GM08714 (cell line): ENCODE measurements at regions not wholly inside any gene's neighbourhood (a gene's known extent, or its start where the extent isn't known, plus 50 kb on each side); places are given as distances from the start of the nearest gene placed in this dataset.

Experiments
- H3K4me3 ChIP-seq: fragments of 200-500 bp; sonication (Bioruptor generic); 2 replicates; pipeline ENCODE4 v1.5.1; 2014; ENCODE audit warnings: mild to moderate bottlenecking, low read length, inconsistent platforms
- ZNF274 ChIP-seq: IDR thresholded peaks from 2 replicates; pipeline ENCODE4 v1.6.1; 2012; ENCODE audit warnings: mild to moderate bottlenecking, low read depth, low read length

DNA sequence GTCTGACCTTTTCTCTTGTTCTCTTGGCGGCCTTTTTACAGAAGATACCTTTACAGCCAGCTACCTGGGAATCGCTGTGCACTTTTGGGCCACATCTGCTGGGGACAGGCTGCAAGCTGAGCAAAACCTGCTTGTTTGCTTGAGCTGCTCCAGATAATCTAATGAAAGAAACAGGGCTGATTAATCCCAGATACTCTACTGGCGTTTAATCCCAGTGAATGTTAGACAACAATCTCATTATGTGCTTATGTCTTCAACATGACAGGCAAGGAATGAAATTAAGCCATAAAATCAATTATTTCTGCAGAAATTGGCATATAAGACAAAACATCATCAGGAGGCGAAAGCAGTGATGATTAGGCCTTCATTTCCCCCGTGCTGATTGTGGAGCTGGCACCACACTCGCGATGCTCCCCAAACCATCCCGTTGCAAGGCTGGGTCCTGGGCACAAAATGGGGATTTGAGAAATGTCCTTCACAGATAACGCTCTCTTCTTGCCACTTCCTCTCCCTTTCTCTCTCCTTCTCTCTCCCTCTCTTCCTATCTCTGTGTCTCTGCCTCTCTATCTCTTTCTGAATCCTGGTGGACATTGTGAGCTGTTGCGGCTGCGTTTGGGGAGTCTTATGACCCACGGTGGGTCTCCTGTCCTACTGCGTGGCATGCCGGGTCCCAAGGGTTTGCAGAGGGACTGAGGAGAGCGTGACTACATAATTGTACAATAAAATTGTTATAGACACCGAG, 1053.8 kb downstream of the TBC1D22A start:
- TF ChIP-seq ZNF274, result no peak

DNA sequence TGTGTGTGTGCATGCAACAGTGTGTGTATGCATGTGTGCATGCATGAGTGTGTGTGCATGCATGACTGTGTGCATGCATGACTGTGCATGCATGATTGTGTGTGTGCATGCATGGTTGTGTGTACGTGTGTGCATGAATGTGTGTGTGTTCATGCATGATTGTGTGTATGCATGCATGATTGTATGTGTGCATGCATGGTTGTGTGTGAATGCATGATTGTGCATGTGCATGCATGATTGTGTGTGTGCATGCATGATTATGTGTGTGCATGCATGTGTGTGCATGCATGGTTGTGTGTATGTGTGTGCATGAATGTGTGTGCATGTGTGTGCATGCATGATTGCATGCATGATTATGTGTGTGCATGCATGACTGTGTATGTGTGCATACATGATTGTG, 1052.0 kb downstream of the TBC1D22A start:
- H3K4me3 ChIP-seq, result no peak overlapping the region
- TF ChIP-seq ZNF274, result no peak

More for the DNA sequence above, 1053.8 kb downstream of the TBC1D22A start:
- no peak overlapping the region for H3K4me3 ChIP-seq

DNA sequence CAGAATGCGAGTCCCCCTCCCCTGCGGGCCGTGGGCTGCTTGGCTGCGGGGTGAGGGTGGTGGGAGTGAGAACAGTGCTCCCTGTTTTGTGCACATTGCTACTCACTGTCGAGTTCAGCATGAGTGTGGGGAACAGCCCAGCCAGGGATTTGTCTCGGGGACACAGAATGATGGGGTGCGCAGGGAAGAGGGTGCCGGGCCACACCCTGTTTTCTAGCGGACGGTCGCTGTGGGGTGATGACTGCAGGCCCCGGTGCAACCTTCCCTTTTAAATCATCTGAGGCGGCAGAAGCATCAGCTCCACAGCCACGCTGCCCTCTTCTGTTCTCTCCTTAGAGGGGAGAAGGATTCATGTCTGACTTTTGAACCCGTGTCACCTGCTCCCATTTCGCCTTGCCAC, 1051.2 kb downstream of the TBC1D22A start:
- TF ChIP-seq ZNF274, result no peak
- no peak overlapping the region for H3K4me3 ChIP-seq

DNA sequence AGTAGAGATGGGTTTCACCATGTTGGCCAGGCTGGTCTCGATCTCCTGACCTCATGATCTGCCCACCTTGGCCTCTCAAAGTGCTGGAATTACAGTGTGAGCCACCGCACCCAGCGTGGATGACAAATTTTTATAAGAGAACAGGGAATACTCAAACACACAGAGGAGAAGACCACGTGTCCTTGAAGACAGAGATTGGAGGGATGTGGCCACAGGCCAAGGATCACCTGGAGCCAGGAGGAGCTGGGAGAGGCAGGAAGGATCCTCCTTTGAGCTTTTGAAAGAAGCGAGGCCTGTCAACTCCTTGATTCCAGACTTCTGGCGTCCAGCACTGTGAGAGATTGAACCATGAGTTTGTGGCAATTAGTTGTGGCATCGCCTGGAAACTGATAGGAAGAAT, 1049.5 kb downstream of the TBC1D22A start:
- no peak overlapping the region for H3K4me3 ChIP-seq
- TF ChIP-seq ZNF274, result no peak

DNA sequence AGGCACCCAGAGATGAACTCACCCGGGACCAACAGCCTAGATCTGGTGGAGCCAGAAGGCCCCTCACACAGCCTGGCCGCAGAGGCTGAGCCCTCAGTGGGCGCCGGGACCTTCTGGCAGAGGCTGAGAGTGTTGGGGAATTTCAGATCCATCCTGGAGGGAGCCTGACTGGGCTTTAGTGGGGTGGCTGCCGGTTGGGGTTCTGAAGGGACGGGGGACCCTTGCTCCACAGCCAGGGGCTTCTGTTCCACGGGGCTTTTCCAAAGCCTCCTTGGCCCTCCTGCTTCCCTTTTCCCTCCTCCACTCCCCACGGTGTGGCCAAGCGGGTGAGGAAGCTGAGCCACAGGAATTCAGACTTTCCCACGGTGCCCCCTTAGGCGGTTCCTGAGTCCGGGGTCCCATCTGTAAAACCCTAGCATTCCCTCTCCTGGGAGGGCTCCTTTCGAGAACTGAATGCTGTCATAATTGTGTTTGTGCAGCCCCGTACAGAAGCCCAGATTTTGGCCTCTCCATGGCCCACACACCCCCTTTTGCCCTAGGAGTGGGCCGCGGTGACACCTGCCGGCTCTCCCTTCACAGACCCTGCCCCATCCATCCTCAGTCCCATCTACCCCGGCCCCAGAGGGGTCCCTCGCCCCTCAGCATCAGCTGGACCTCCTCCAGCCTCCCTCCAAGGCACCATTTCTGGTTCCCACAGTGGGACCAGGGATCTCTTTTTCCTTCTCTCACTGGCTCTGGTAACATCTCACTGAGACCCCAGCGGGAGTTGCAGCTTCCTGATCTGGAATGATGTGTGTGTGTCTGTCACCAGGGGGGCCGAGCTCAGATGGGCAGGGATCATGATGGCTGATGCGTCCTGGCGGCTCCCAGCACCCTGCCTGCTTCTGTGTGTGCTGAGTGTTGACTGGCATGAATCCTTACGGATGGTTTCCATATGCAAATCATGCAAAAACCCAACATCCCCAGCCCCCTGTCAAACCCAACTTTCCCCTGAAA, 1048.4 kb downstream of the TBC1D22A start:
- H3K4me3 ChIP-seq, result no peak overlapping the region
- TF ChIP-seq ZNF274, result no peak

DNA sequence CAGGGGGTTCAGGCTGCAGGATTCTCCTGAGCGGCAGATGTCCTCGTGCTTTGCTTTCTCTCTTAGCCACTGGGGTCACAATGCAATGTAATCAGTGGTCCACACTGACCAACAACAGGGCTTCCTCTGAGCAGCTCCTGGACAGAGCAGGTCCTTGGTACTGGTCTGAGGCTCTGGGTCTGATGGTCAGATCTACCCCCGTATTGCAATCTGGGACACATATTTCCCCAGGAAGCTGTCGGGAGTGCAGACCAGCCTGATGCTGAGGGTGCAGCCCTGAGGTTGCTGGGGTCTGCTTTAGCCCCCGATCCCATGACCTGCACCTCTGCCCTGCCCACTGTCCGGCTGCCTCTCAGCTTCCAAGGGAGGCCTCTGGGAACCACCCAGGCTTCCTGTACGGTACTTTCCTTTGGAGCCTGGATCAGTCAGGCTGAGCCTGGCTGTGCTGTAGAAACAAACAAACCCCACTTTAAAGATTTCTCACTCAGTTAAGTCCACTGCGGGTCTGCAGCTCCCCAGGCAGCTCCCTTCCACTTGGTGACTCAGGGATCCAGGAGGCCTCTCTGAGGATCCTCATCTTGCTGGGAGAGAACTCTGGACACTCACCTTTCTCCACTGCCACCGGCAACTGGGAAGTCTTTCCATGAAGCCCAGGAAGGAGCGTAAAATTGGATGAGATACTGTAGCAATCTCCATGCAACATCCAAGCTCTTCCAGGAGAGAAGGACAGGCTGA, 1046.6 kb downstream of the TBC1D22A start:
- no peak for TF ChIP-seq ZNF274
- no peak overlapping the region for H3K4me3 ChIP-seq

DNA sequence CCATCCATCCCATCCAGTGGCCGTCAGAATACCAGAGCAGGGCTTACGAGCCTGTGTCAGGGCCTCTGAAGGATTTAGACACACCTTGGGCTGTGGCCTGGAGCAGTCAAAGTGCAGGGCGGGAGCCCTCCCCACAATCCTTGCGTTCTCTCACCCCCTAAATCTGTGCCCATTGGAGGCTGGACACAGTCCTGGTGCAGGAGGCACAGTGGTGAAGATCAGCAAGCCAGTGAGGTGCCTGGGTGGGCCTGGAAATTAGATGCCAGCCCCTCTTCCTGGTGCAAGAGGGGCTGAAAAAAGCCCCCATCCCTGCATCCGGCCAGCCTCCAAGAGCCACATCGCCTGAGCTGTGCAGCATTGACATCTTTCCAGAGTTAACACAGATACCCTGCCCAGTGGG, 1045.8 kb downstream of the TBC1D22A start:
- no peak overlapping the region for H3K4me3 ChIP-seq
- no peak for TF ChIP-seq ZNF274

DNA sequence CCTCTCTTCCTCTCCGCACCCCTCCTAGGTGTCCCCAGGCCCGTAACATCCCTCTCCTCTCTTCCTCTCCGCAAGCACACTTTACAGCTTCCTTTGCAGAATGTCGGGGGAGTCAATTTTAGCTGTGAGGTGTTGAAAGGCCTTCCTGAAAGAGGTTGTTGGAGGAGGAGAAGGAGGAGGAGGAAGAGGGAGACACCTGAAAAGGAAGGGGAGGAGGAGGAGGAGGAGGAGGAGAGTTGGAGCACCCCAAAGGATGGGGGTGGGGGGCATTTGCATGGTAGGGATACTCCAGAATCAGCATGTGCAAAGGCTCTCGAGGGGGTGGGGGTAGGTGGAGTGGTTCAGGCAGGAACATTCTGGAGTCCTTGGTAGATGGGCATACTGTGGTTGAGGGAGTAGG, 1045.1 kb downstream of the TBC1D22A start:
- TF ChIP-seq ZNF274, result no peak
- no peak overlapping the region for H3K4me3 ChIP-seq

DNA sequence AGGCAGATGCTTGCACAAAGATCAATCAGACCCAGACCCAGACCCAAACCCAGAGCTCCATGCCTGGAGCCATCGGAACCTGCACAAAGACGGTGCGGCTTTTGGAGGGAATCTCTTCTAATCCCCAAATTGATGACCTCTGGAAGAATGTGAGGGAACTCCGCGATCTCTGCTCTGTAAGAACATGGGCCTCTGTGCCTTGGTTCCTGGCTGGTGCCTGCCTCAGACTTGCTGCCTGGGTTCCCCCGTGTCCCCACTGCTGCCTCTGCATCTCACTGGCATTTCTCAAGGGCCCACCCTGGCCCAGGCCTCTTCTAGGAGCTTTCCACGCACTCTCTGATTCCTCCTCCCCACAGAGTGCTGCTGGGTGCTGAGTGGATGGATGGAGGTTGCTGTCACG, 1044.4 kb downstream of the TBC1D22A start:
- no peak for TF ChIP-seq ZNF274

DNA sequence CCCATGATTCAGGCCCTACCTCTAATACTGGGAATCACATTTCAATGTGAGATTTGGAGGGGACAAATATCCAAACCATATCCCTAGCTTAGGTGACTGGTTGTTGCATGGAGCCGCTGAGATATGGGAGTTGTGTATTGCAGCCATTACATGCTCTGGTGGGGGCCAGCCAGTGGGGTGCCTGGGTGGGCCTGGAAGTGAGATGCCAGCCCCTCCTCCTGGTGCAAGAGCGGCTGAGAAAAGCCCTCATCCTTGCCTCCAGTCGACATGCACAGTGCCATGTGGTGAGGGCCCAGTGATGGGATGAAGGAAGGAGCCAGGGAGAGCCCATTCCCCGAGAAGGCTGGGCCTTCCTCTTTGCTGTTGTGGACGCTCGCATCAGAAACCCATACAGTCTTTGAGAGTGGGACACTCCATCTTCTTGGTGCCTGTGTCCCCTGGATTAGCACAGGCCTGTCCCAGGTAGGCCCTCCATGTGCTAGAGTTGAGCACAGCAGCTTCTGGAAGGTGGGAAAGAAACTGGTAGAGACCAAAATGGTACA, 1043.0 kb downstream of the TBC1D22A start:
- no peak overlapping the region for H3K4me3 ChIP-seq
- TF ChIP-seq ZNF274, result no peak

More for the DNA sequence above, 1044.4 kb downstream of the TBC1D22A start:
- no peak overlapping the region for H3K4me3 ChIP-seq

DNA sequence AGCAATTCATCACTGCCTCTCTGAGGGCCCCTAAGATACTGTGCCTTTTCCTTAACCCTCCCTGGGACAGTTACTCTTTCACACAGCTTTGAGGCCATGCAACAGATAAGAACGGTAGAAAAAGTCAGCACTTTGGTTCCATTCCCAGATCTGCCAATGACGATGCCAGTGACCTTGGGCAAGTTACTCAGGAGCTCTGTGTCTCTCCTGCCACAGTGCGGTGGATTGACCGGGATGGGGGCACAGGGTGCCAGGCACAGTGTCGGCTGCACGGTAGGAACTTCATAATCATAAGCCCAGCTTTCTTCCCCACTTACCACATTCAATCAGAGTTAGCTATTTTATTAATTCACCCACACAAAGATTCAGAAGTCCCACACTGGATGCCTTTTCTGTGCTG, 1041.8 kb downstream of the TBC1D22A start:
- no peak overlapping the region for H3K4me3 ChIP-seq
- TF ChIP-seq ZNF274, result no peak

DNA sequence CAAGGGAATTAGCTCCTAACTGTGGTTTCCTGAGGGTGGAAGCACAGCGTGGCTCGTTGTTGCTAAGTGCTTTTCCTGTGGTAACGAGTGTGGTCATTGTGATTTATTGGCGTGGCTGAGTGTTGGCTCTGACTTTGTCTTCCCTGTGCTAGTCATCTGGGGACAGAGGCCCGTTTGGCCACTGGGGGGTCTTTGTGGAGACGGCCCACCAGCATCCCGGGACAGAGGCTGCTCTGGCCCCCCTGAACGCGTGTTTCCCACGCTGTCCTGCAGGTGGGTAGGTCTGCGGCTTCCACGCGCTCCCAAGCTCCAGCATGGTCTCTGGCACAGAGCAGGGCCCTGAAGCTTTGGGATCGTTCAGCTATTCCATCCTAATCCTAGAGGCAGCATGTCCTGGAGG, 1040.0 kb downstream of the TBC1D22A start:
- no peak for TF ChIP-seq ZNF274

DNA sequence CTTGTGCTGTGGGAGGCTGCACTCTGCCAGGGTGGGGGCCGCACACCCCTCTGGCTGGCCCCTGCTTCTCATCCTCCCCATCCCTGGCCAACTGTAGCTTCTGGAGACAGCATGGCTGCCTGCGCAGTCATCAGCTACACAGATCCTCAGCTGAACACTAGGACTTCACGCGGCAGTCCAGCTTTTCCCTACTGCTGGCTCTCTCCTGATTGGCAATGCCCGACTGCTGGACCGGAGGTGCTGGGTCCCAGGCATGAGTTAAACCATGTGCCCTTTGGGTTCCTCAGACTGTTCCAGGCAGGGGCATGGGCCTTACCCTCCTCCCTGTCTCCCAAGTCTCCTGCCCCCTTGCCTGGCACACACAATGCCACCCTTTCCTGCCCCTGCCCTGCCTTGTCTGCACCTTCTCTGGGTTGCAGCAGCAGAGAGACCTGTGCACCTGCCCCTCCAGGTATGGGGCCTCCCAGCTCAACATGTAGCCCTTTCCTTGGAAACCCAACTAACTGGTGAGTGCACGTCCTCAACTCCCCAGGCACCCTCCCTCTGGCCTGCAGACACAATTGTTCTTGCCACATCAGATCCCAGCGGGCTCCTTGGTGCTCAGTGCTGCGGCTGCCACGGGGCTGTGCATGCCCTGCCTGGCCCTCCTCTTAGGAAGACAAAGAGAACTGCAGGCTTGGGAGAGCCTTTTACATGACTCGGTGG, 1039.2 kb downstream of the TBC1D22A start:
- no peak for TF ChIP-seq ZNF274
- H3K4me3 ChIP-seq, result no peak overlapping the region

More for the DNA sequence above, 1040.0 kb downstream of the TBC1D22A start:
- no peak overlapping the region for H3K4me3 ChIP-seq
